ENCODE measurements at regions not wholly inside any gene's neighbourhood (a gene's known extent, or its start where the extent isn't known, plus 50 kb on each side); places are given as distances from the start of the nearest gene placed in this dataset.

DNA sequence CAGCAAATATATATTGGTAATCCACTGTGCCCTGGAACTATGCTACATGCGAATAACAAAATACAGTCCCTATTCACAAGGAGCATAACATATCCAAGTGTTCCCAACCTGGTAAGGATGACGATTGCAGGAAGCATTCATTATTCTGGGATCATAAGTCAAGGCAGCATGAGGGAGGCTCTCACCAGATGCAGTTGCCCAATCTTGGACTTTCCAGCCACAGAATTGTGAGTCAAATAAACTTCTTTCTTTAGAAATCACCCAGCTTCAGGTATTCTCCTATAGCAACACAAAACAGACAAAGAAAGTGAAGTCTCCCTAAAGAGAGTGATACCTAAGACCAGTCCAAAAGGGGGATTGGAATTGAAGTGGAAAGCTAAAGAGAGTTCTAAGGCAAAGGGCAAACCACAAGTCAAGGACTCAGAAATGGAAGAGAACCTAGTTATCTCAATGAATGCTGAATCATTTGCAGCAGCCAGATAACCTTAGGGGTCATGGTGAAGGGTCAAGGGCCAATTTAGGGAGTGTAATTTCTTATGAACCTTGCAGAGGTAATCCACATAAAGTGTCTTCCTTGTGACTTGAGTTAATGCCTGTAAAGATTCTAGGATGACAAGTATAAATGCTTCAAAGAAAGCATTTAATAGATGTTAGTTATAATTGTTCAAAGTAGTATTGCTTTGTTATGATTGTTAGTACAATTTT, 103.1 kb upstream of the PCDH7 start:
- H3K27ac ChIP-seq = no peak overlapping the region
- TF ChIP-seq, protein P1, sequence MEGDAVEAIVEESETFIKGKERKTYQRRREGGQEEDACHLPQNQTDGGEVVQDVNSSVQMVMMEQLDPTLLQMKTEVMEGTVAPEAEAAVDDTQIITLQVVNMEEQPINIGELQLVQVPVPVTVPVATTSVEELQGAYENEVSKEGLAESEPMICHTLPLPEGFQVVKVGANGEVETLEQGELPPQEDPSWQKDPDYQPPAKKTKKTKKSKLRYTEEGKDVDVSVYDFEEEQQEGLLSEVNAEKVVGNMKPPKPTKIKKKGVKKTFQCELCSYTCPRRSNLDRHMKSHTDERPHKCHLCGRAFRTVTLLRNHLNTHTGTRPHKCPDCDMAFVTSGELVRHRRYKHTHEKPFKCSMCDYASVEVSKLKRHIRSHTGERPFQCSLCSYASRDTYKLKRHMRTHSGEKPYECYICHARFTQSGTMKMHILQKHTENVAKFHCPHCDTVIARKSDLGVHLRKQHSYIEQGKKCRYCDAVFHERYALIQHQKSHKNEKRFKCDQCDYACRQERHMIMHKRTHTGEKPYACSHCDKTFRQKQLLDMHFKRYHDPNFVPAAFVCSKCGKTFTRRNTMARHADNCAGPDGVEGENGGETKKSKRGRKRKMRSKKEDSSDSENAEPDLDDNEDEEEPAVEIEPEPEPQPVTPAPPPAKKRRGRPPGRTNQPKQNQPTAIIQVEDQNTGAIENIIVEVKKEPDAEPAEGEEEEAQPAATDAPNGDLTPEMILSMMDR (conservative IDR thresholded peaks at IDR 0.05) = no peak

DNA sequence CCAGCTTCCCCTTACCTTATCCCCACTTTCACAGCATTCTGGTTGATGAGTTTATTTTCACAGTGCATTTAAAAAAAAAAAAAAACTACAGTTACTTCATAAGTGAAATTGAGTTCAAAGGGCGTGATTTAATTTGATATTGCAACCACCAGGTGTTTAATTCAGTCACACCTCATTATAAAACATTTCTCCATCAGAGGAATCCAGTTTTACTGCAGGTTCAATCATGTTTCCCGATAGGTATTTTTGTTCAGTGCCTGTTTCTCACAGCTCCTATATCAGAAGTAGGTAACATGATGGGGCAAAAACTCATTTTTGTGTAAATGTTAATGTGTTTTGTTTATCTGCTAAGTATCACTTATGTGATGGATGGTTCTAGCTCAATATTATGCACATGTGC, 102.3 kb upstream of the PCDH7 start:
- no peak overlapping the region for H3K27ac ChIP-seq
- TF ChIP-seq, protein P1 (conservative IDR thresholded peaks at IDR 0.05) = no peak

DNA sequence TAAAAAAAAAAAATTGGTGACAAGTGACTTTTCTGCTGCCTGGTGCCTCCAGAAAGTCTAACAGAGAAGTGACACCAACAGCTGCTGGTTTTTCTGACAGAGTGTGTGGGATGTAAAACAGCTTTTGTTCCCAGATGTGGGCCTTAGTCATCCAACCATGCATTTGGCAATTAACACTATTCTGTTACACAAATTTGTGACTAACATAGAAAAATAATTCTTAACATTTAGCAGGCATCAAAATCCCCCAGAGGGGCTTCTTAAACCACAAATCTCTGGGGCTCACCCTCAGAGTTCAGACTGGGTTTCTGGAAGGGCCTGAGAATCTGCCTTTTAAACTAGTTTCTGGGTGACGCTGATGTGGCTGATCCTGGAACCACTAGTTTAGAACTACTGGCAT, 100.5 kb upstream of the PCDH7 start:
- TF ChIP-seq, protein P1 (conservative IDR thresholded peaks at IDR 0.05) = no peak
- H3K27ac ChIP-seq = no peak overlapping the region

DNA sequence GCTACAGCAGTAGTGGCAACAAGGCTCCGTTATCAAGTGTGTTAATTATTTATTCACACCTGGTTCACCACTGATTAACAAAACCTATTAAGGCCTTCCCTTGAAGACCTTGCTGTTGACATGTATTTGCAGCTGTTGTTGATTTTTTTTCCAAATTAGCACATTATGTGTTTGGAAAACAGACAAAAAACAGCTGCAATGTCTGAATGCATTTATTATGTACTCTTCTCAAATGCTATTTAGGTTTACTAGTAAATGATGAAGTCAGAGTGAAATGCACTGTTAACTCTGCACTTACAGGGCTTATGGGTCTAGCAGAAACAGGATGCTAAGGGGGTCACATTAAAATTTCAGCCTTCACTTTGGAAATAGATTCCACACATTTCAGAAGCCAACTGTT, 99.5 kb upstream of the PCDH7 start:
- H3K27ac ChIP-seq = no peak overlapping the region
- TF ChIP-seq, protein P1 (conservative IDR thresholded peaks at IDR 0.05) = no peak

DNA sequence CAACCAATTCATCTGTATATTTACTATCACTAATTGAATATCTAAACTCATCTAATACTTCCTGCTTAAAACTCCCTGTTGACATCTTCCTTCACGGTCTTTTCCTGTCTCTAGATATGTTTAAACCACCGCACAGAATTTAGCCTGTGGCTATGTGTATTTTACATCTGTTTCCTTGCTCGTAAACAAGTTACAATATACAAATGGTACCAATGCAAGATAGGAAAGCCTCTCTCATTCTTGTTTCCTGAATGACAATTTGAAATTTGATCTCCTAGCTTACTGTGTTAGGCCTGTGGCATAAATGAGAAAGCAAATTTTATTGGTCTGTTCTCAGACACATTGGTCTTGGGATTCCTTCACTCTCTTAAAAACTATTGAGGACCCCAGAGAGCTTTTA, 89.7 kb upstream of the PCDH7 start:
- TF ChIP-seq, protein P1 (conservative IDR thresholded peaks at IDR 0.05) = no peak
- H3K27ac ChIP-seq = no peak overlapping the region

DNA sequence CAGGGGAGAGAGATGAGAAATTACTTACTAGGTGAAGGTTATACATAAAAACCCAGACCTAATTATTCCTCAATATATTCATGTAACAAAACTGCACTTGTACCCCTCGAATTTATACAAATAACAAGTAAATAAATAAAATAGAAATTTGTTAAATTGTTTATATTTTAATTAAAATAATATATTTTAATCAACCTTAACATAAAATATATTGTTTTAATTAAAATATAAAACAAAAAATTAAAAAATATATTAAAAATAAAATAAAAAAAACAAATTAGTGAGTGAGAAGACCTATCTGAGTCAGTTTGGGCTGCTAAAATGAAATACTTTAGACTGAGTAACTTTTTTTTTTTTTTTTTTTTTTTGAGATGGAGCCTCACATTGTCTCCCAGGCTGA, 87.4 kb upstream of the PCDH7 start:
- no peak overlapping the region for H3K27ac ChIP-seq
- TF ChIP-seq, protein P1 (conservative IDR thresholded peaks at IDR 0.05) = no peak

DNA sequence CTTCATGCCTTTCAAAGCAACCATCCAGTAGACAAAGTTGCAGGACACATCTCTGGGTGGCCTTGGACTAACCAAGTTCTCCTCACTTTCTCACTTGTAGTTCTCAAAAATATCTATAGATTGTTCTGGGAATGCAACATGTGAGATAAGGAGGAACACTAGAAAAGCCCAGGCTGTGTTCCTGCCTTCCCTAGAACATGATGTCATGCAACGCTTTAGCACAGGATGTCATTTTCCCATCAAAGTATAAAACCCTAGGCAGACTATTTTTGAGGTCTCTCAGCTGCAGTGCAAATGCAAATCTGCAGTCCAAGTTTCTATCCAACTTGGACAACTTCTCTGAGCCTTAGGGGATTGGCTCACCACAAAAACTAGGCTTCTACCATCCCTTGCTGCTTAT, 78.8 kb upstream of the PCDH7 start:
- H3K27ac ChIP-seq = no peak overlapping the region
- TF ChIP-seq, protein P1 (conservative IDR thresholded peaks at IDR 0.05) = no peak

Measured in VCaP (cell line).